K562 (cell line): ENCODE measurements at regions not wholly inside any gene's neighbourhood (a gene's known extent, or its start where the extent isn't known, plus 50 kb on each side); places are given as distances from the start of the nearest gene placed in this dataset.

Source experiments
- ATAC-seq: fragments of 200-7000 bp; cut with Tn5 transposase; 3 replicates; pipeline ENCODE4 v1.9.1; 2020; ENCODE audit warnings: moderate library complexity
- BruUV-seq: library from RNA; stranded (reverse); fragments of 400-500 nt; replicated peaks from 2 replicates; lab custom pipeline; 2021; lab: Mats Ljungman, UMichigan
- CTCF ChIA-PET: fragments of 300-600 bp; formaldehyde crosslinking; extraction: SDS; loops from one replicate; lab custom pipeline; 2021; ENCODE audit warnings: low intra/inter-chr PET ratio; lab: Yijun Ruan, JAX
- POLR2A ChIA-PET: fragments of 300-600, 350-650 bp; sonication (Branson Sonifier 250); formaldehyde crosslinking; extraction: SDS; loops from one replicate; lab custom pipeline; 2021; ENCODE audit warnings: antibody characterized with exemption, inconsistent platforms; lab: Yijun Ruan, JAX
- DNase-seq, 4 experiments: peaks; one replicate each; pipeline versions ENCODE4 v3.0.0 to v3.0.0-alpha.2; 2011 to 2018; ENCODE audit warnings: low spot score in 3 of 4, mixed read lengths in 3 of 4; ENCODE audit errors: extremely low read depth in 1 of 4
- FAIRE-seq: peaks from 2 replicates; lab custom pipeline; 2011; peaks lifted over from hg19 to GRCh38; lab: Jason Lieb, UNC
- H2AFZ ChIP-seq: 2 replicates; pipeline ENCODE4 v1.6.0; 2011; ENCODE audit warnings: low read depth, low read length, control low read depth, inconsistent platforms
- H3K27ac ChIP-seq: fragments of 200-600 bp; 3 replicates; pipeline ENCODE4 v1.8.0; 2011; ENCODE audit warnings: low read depth, mild to moderate bottlenecking, control low read depth, inconsistent platforms, low read length, moderate library complexity, mixed read lengths; ENCODE audit errors: extremely low read depth
- H3K27me3 ChIP-seq, 2 experiments: fragments of 300-600 bp in 1 of 2; 2 replicates in 1 of 2; 3 replicates in 1 of 2; pipeline versions ENCODE4 v1.6.0 to v1.8.0; 2011; ENCODE audit warnings: inconsistent platforms in 2 of 2, low read length in 2 of 2, mild to moderate bottlenecking in 1 of 2, mixed read lengths in 1 of 2, moderate library complexity in 1 of 2; ENCODE audit not compliant: control insufficient read depth in 2 of 2, insufficient read depth in 2 of 2
- H3K36me3 ChIP-seq: fragments of 300-600 bp; 3 replicates; pipeline ENCODE4 v1.8.0; 2011; ENCODE audit warnings: mild to moderate bottlenecking, low read length, inconsistent platforms; ENCODE audit not compliant: control insufficient read depth, insufficient read depth
- H3K4me1 ChIP-seq, 2 experiments: fragments of 200-600 bp in 1 of 2; replicated peaks in 1 of 2; 2 replicates in 1 of 2; 3 replicates in 1 of 2; pipeline versions ENCODE4 v1.5.1 to v1.8.0; 2011; ENCODE audit warnings: inconsistent platforms in 2 of 2, low read length in 2 of 2, mild to moderate bottlenecking in 1 of 2, mixed read lengths in 1 of 2, moderate library complexity in 1 of 2; ENCODE audit not compliant: control insufficient read depth in 2 of 2, insufficient read depth in 2 of 2
- H3K4me2 ChIP-seq: 2 replicates; pipeline ENCODE4 v1.6.1; 2011; ENCODE audit warnings: low read length, control low read depth, inconsistent platforms, mixed read lengths; ENCODE audit not compliant: insufficient read depth
- H3K4me3 ChIP-seq: fragments of 200-600 bp; sonication (generic), shearing (Covaris generic); 2 replicates; pipeline ENCODE4 v1.5.1; 2016; ENCODE audit warnings: control low read depth, inconsistent platforms
- H3K79me2 ChIP-seq: fragments of 200-600 bp; 3 replicates; pipeline ENCODE4 v1.8.0; 2011; ENCODE audit warnings: low read length, inconsistent platforms; ENCODE audit not compliant: control insufficient read depth, insufficient read depth
- H3K9ac ChIP-seq, 2 experiments: 2 replicates each; pipeline versions ENCODE4 v1.6.0 to v1.6.1; 2011; ENCODE audit warnings: low read depth in 2 of 2, low read length in 2 of 2, control low read depth in 1 of 2, inconsistent platforms in 1 of 2, mild to moderate bottlenecking in 1 of 2, mixed read lengths in 1 of 2; ENCODE audit not compliant: insufficient read depth in 1 of 2
- H3K9me1 ChIP-seq: one replicate; pipeline ENCODE4 v1.6.0; 2011; ENCODE audit warnings: inconsistent platforms, mild to moderate bottlenecking, low read length, moderate library complexity; ENCODE audit not compliant: control insufficient read depth, insufficient read depth
- H3K9me3 ChIP-seq: replicated peaks from 2 replicates; pipeline ENCODE4 v1.5.1; 2011; ENCODE audit warnings: low read depth, low read length, inconsistent platforms; ENCODE audit not compliant: control insufficient read depth, insufficient read depth
- H4K20me1 ChIP-seq: replicated peaks from 2 replicates; pipeline ENCODE4 v1.6.1; 2011; ENCODE audit warnings: low read length, inconsistent platforms, mixed read lengths; ENCODE audit not compliant: control insufficient read depth, insufficient read depth
- ARID2 ChIP-seq: fragments of 450-650 bp; IDR thresholded peaks from 2 replicates; pipeline ENCODE4 v1.6.1; 2017; ENCODE audit warnings: antibody characterized with exemption, mild to moderate bottlenecking
- CREB3 ChIP-seq: fragments of 450-650 bp; conservative IDR thresholded peaks from 2 replicates; pipeline ENCODE4 v1.6.1; 2016; ENCODE audit warnings: missing genetic modification characterization, low read depth, mild to moderate bottlenecking, missing compliant biosample characterization, moderate library complexity
- DLX4 ChIP-seq: fragments of 250-450 bp; sonication (Bioruptor Pico); IDR thresholded peaks from 2 replicates; pipeline ENCODE4 v1.6.1; 2021; ENCODE audit warnings: mild to moderate bottlenecking
- FOXK1 ChIP-seq: sonication (generic); formaldehyde crosslinking; IDR thresholded peaks from 2 replicates; pipeline ENCODE4 v1.8.0; 2022; ENCODE audit warnings: missing genetic modification reagents, mild to moderate bottlenecking, borderline replicate concordance
- NFE2L1 ChIP-seq: fragments of 450-650 bp; IDR thresholded peaks from 2 replicates; pipeline ENCODE4 v1.6.1; 2016; ENCODE audit warnings: missing genetic modification characterization, low read depth, mild to moderate bottlenecking, missing compliant biosample characterization, moderate library complexity, borderline replicate concordance
- NFYB ChIP-seq: IDR thresholded peaks from 2 replicates; pipeline ENCODE4 v1.6.1; 2011; ENCODE audit warnings: mild to moderate bottlenecking, moderate library complexity; ENCODE audit not compliant: insufficient read length; ENCODE audit errors: extremely low read depth
- PATZ1 ChIP-seq: fragments of 250-450 bp; sonication (Bioruptor Pico); IDR thresholded peaks from 2 replicates; pipeline ENCODE4 v1.5.0; 2020; ENCODE audit warnings: mild to moderate bottlenecking, borderline replicate concordance
- RBBP5 ChIP-seq: fragments of 200-600 bp; sonication (generic); IDR thresholded peaks from 2 replicates; pipeline ENCODE4 v1.6.1; 2012; ENCODE audit warnings: borderline replicate concordance, mild to moderate bottlenecking, low read length, control low read depth, inconsistent platforms; ENCODE audit not compliant: insufficient read depth, poor library complexity, severe bottlenecking
- RBM22 ChIP-seq: fragments of 200-400 bp; formaldehyde crosslinking; IDR thresholded peaks from 2 replicates; pipeline ENCODE4 v1.6.1; 2018; ENCODE audit warnings: low read length, low read depth; ENCODE audit not compliant: poor library complexity, severe bottlenecking
- TEAD2 ChIP-seq: fragments of 450-650 bp; IDR thresholded peaks from 2 replicates; pipeline ENCODE4 v1.6.1; 2016; ENCODE audit warnings: missing genetic modification characterization, control low read depth, missing compliant biosample characterization
- ZFPM2 ChIP-seq: fragments of 250-450 bp; sonication (Bioruptor Pico); IDR thresholded peaks from 2 replicates; pipeline ENCODE4 v1.5.1; 2022; ENCODE audit warnings: mild to moderate bottlenecking
- ZNF79 ChIP-seq: fragments of 250-450 bp; sonication (Bioruptor Pico); IDR thresholded peaks from 2 replicates; pipeline ENCODE4 v1.4.0; 2020; ENCODE audit warnings: low read depth, mild to moderate bottlenecking, moderate library complexity
- WGBS: fragments of 100-300 bp; shearing (Covaris generic); methylation state at CpG from one replicate; pipeline ENCODE4 v1.1.6; 2016; ENCODE audit warnings: low coverage, mixed read lengths; ENCODE audit not compliant: insufficient coverage; ENCODE audit errors: missing lambda C conversion rate; 5-methylcytosine and 5-hydroxymethylcytosine counted together
- in situ Hi-C: fragments of 300-500 bp; cut with MboI; formaldehyde crosslinking; loops from 4 replicates; pipeline ENCODE4 v1.15.0; 2018; ENCODE audit warnings: inconsistent platforms, mixed read lengths
- intact Hi-C: fragments of 100-400 bp; cut with micrococcal nuclease; formaldehyde crosslinking; loops from 2 replicates; pipeline ENCODE4 v1.14.2; 2022

GRCh38 chr13:73372666-73373627, 314.1 kb downstream of the KLF5 start:
- Histone ChIP-seq H3K36me3 (no peaks in the 10 kb centered on the region), H3K4me3 (no peak overlapping the region), H3K4me2 (no peak overlapping the region), H2AFZ (no peak overlapping the region), H3K4me1 (no peaks in the 10 kb centered on the region), H3K27ac (no peak overlapping the region), H3K79me2 (no peaks in the 10 kb centered on the region), H3K9me3 (no peaks in the 10 kb centered on the region), H3K27me3 (no peaks in the 10 kb centered on the region), H3K9me1 (no peaks in the 10 kb centered on the region), H4K20me1 (no peaks in the 10 kb centered on the region), H3K9ac (no peak overlapping the region)
- in situ Hi-C loops = no loop called here
- TF ChIP-seq RBM22 (no peak), NFE2L1 (tag) (no peak), ZFPM2 (CRISPR knock-in tag) (no peak), FOXK1 (CRISPR knock-in tag) (no peak), ZNF79 (no peak), CREB3 (tag) (no peak), RBBP5 (no peak), ARID2 (no peak), PATZ1 (CRISPR knock-in tag) (no peak), NFYB (no peak), TEAD2 (tag) (no peak), DLX4 (CRISPR knock-in tag) (no peak)
- ATAC-seq (no peak), FAIRE-seq (no peak), DNase-seq (no peak)
- ChIA-PET CTCF (no interaction called here), POLR2A (no interaction called here)
- WGBS = 0% methylated on average over 4 of the region's 5 CpGs
- no TSS peak for BruUV-seq
- intact Hi-C loops = no loop called here
